ENCODE measurements at regions not wholly inside any gene's neighbourhood (a gene's known extent, or its start where the extent isn't known, plus 50 kb on each side); places are given as distances from the start of the nearest gene placed in this dataset.

GRCh38 chr12:90076851-90077319 is 368.2 kb upstream of the ATP2B1 start:
- DNase-seq (ENCODE audit: low spot score): no peak

- no peak for DNase-seq (ENCODE audit: low spot score)
These were observed 367.0 kb upstream of the ATP2B1 start for GRCh38 chr12:90075685-90076084.

- DNase-seq (ENCODE audit: low spot score): no peak
These were observed 365.4 kb upstream of the ATP2B1 start for GRCh38 chr12:90074086-90074485.

GRCh38 chr12:90071996-90072395 is 363.4 kb upstream of the ATP2B1 start:
- DNase-seq (ENCODE audit: low spot score): no peak

GRCh38 chr12:90069711-90070110 is 361.1 kb upstream of the ATP2B1 start:
- DNase-seq (ENCODE audit: low spot score): no peak

GRCh38 chr12:90067791-90068190 is 359.2 kb upstream of the ATP2B1 start:
- DNase-seq (ENCODE audit: low spot score): no peak

- no peak for DNase-seq (ENCODE audit: low spot score)
These were observed 356.5 kb upstream of the ATP2B1 start for GRCh38 chr12:90064852-90065801.

- no peak for DNase-seq (ENCODE audit: low spot score)
These were observed 354.2 kb upstream of the ATP2B1 start for GRCh38 chr12:90062799-90063198.

- no peak for DNase-seq (ENCODE audit: low spot score)
These were observed 353.2 kb upstream of the ATP2B1 start for GRCh38 chr12:90061809-90062208.

- no peak for DNase-seq (ENCODE audit: low spot score)
These were observed 351.4 kb upstream of the ATP2B1 start for GRCh38 chr12:90060031-90060430.

GRCh38 chr12:90058704-90059103 is 350.1 kb upstream of the ATP2B1 start:
- DNase-seq (ENCODE audit: low spot score): no peak

GRCh38 chr12:90055071-90055470 is 346.4 kb upstream of the ATP2B1 start:
- DNase-seq (ENCODE audit: low spot score): no peak

- no peak for DNase-seq (ENCODE audit: low spot score)
These were observed 340.3 kb upstream of the ATP2B1 start for GRCh38 chr12:90048918-90049317.

- no peak for DNase-seq (ENCODE audit: low spot score)
These were observed 336.9 kb upstream of the ATP2B1 start for GRCh38 chr12:90045559-90045958.

GRCh38 chr12:90044069-90044468 is 335.4 kb upstream of the ATP2B1 start:
- no peak for DNase-seq (ENCODE audit: low spot score)

- DNase-seq (ENCODE audit: low spot score): no peak
These were observed 334.4 kb upstream of the ATP2B1 start for GRCh38 chr12:90042920-90043641.

- DNase-seq (ENCODE audit: low spot score): no peak
These were observed 329.7 kb upstream of the ATP2B1 start for GRCh38 chr12:90038289-90038688.

GRCh38 chr12:90037740-90038139 is 329.1 kb upstream of the ATP2B1 start:
- DNase-seq (ENCODE audit: low spot score): no peak

GRCh38 chr12:90036637-90037036 is 328.0 kb upstream of the ATP2B1 start:
- no peak for DNase-seq (ENCODE audit: low spot score)

GRCh38 chr12:90030726-90031125 is 322.1 kb upstream of the ATP2B1 start:
- no peak for DNase-seq (ENCODE audit: low spot score)

- no peak for DNase-seq (ENCODE audit: low spot score)
These were observed 320.7 kb upstream of the ATP2B1 start for GRCh38 chr12:90029317-90029716.

- DNase-seq (ENCODE audit: low spot score): no peak
These were observed 320.0 kb upstream of the ATP2B1 start for GRCh38 chr12:90028635-90029051.

Data from HuH-7.5 (cell line).